ENCODE measurements at regions not wholly inside any gene's neighbourhood (a gene's known extent, or its start where the extent isn't known, plus 50 kb on each side); places are given as distances from the start of the nearest gene placed in this dataset.

GRCh38 chr2:45218297-45218696, 209.0 kb upstream of the SIX2 start:
- no peaks in the 10 kb centered on the region for H3K27me3 ChIP-seq
- no peaks in the 10 kb centered on the region for H3K4me1 ChIP-seq
- H3K27ac ChIP-seq: no peak overlapping the region
- 94 to 97% methylated on average over 3 of the region's 3 CpGs for WGBS, 2 donors
- TF ChIP-seq POLR2A (IDR thresholded peaks at IDR 0.05) (no peak), CTCF (IDR thresholded peaks at IDR 0.05) (no peak)
- no peak overlapping the region for H3K4me3 ChIP-seq
- H3K9me3 ChIP-seq: no peaks in the 10 kb centered on the region
- intact Hi-C loops (cut with DNase I; ENCODE audit: low total_unique reads): no loop called here
- no peaks in the 10 kb centered on the region for H3K36me3 ChIP-seq (ENCODE audit: low read depth, missing control alignments)
- no peak for DNase-seq

DNA sequence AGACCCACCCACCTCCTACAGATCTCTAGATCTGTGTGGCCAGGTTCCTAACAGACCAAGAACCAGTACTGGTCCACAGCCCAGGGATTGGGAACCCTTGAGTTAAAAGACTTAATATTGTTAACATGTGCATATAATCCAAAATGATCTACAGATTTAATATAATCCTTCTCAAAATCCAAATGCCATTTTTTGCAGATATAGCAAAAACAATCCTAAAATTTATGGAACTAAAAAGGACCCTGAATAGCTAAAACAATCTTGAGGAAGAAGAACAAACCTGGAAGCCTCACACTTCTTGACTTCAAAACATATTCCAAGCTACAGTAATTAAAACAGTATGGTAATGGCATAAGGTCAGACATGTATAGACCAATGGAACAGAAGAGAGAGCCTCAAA, 206.9 kb upstream of the SIX2 start:
- Histone ChIP-seq H3K36me3 (ENCODE audit: low read depth, missing control alignments) (no peaks in the 10 kb centered on the region), H3K4me3 (no peak overlapping the region), H3K4me1 (no peaks in the 10 kb centered on the region), H3K9me3 (no peaks in the 10 kb centered on the region), H3K27me3 (no peaks in the 10 kb centered on the region), H3K27ac (no peak overlapping the region)
- intact Hi-C loops (cut with DNase I; ENCODE audit: low total_unique reads): no loop called here
- no peak for TF ChIP-seq POLR2A (IDR thresholded peaks at IDR 0.05)
- TF ChIP-seq CTCF (IDR thresholded peaks at IDR 0.05): no peak
- no peak for DNase-seq

DNA sequence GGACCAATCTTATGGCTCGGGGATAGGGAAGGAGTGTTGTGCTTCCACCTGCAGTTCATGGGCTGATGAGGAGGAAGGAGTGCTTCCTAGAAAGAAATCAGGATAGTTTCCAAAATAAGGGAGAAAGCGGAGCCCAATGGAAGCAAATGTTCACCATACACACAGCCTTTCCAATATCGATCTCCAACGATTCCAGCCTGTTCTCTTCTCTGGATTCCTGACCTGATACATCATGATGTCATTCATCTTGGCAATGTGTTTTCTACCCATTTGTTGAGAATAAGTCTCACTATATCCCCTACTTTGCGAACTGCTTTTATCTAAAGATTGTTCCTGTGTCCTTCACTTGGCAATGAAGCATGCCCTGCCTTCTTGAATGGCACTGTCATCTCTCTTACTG, 205.3 kb upstream of the SIX2 start:
- no peak overlapping the region for H3K4me3 ChIP-seq
- no peaks in the 10 kb centered on the region for H3K36me3 ChIP-seq (ENCODE audit: low read depth, missing control alignments)
- TF ChIP-seq POLR2A (IDR thresholded peaks at IDR 0.05) (no peak), CTCF (IDR thresholded peaks at IDR 0.05) (no peak)
- DNase-seq: no peak
- no peaks in the 10 kb centered on the region for H3K9me3 ChIP-seq
- H3K27me3 ChIP-seq: no peaks in the 10 kb centered on the region
- WGBS, 2 donors: 87 to 94% methylated on average over 5 of the region's 5 CpGs
- intact Hi-C loops (cut with DNase I; ENCODE audit: low total_unique reads): no loop called here
- no peak overlapping the region for H3K27ac ChIP-seq
- no peaks in the 10 kb centered on the region for H3K4me1 ChIP-seq

GRCh38 chr2:45212953-45213635, 203.8 kb upstream of the SIX2 start:
- 71 to 78% methylated on average over 5 of the region's 5 CpGs for WGBS, 2 donors
- no peaks in the 10 kb centered on the region for H3K9me3 ChIP-seq
- no peaks in the 10 kb centered on the region for H3K27me3 ChIP-seq
- H3K4me1 ChIP-seq: no peaks in the 10 kb centered on the region
- DNase-seq: no peak
- intact Hi-C loops (cut with DNase I; ENCODE audit: low total_unique reads): no loop called here
- no peak overlapping the region for H3K4me3 ChIP-seq
- TF ChIP-seq POLR2A (IDR thresholded peaks at IDR 0.05) (no peak), CTCF (IDR thresholded peaks at IDR 0.05) (no peak)
- H3K36me3 ChIP-seq (ENCODE audit: low read depth, missing control alignments): no peaks in the 10 kb centered on the region
- no peak overlapping the region for H3K27ac ChIP-seq

GRCh38 chr2:45211636-45212035, 202.4 kb upstream of the SIX2 start:
- intact Hi-C loops (cut with DNase I; ENCODE audit: low total_unique reads): no loop called here
- H3K36me3 ChIP-seq (ENCODE audit: low read depth, missing control alignments): no peaks in the 10 kb centered on the region
- 70 to 74% methylated on average over 3 of the region's 3 CpGs for WGBS, 2 donors
- no peak overlapping the region for H3K27ac ChIP-seq
- H3K4me3 ChIP-seq: no peak overlapping the region
- DNase-seq: no peak
- no peaks in the 10 kb centered on the region for H3K27me3 ChIP-seq
- H3K4me1 ChIP-seq: no peaks in the 10 kb centered on the region
- TF ChIP-seq CTCF (IDR thresholded peaks at IDR 0.05) (no peak), POLR2A (IDR thresholded peaks at IDR 0.05) (no peak)
- H3K9me3 ChIP-seq: no peaks in the 10 kb centered on the region

Measured in testis (tissue), 2 donors.